Stimulated activated CD4-positive, alpha-beta T cell treated with anti-CD3 and anti-CD28 coated beads, Interleukin-4, amount 100 ng/mL, for 24 hours (primary cell): ENCODE measurements at regions not wholly inside any gene's neighbourhood (a gene's known extent, or its start where the extent isn't known, plus 50 kb on each side); places are given as distances from the start of the nearest gene placed in this dataset.
"Not testable (repeated sequence)": the region's sequence is repeated elsewhere in the genome, so short reads cannot be mapped to it uniquely, and the experiment has no call there.

Experiments used
- DNase-seq: peaks from one replicate; pipeline ENCODE4 v3.0.0-alpha.2; 2020

DNA sequence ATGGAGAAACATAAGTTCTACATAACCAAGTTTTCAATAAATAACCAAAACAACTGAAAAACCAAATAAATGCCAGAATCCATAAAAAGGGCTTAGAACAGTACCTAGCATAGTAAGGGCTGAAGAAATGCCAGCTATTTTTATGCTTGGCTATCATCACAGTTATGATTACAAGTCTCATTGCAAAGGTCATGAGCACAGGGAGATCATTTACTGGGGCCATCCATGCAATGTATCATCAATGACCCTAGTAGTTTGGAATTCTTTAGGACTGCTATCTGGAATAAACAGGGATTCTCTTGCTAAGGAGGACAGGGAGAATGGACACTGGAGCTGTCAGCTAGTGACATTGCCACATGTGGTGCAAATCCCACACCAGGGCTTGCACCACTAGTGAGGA, 92.5 kb upstream of the NAP1L1 start:
- no peak for DNase-seq

DNA sequence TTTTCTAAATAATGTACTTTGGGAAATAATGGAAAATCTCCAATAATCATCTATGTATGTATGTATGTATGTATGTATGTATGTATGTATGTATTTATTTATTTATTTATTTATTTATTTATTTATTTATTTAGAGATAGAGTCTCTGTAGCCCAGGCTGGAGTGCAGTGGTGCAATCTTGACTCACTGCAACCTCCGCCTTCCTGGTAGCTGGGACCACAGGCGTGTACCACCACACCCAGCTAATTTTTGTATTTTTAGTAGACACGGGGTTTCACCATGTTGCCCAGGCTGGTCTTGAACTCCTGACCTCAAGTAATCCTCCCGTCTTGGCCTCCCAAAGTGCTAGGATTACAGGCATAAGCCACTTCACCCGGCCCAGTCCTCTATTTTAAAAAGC, 91.5 kb upstream of the NAP1L1 start:
- DNase-seq: not testable (repeated sequence)

DNA sequence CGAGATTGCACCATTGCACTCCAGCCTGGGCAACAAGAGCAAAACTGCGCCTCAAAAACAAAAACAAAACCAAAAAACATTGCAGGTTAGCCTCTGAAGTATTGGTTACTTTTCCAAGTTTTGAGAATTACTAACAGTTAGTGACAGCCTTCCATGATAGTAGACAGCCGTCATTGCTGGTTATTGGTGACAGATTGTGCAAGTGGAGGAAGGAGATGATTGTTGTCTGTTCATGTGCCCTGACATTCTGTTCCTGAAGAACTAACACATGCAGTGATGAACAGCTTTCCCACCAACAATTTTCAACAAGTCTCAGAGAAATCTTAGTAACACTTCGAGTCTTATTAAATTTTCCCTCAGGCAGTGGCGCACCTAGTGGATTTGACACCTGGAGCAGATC, 89.3 kb upstream of the NAP1L1 start:
- DNase-seq: no peak

DNA sequence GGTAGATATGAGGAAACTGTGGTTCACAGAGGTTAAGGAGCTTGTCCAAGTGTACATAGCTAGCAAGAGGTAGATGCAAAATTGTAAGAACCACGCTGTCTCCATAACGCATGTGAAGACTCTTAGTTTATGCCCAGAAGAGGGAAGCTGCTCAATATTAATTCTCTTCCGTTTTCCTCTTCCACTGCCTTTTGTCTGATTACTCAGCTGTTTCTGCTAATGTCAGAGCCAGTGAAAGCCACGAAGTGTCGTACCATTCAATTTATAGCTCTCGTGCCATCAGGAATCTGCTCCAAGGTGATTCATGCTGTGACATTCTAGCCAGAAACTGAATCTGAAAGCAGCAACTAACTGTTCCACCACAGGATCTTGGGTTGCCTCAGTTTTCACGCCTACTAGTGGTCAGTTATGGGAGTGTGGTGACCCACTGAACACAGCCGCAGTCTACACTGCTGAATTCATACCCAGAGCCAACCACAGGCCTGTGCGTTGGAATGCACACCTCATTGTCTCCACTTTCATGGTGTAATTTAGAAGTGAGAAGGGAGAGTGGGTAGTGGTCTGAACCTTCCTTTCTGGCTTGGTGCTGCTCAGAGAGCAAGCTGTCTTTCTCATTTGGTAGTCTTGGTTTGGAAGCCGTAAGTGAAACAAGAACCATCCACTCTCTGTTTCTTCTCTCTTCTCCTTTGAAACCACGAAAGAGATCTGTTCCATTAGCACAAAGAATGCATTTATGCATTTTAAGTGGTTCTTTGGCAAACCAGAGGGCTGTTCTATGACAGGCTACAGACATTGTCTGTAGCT, 74.2 kb upstream of the NAP1L1 start:
- DNase-seq: peak; percentile 88

DNA sequence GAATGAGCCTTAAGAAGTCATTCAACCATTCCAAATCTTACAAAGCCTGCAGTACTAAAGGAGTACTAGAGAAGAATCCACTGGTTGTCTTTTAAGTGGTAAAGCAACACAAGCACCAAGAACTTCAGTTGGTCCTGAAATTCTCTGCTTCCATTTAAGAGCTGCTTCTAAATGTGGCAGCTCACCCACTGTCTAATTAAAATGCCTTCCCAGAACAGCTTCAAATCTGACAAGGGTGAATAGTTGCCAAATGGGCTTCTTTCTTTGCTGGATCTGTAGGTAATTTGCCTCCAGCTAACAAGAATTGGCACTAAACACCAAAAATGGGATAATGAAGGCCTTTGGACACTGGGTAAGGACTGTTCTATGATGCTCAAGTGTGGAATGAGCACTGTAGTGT, 72.2 kb upstream of the NAP1L1 start:
- no peak for DNase-seq

DNA sequence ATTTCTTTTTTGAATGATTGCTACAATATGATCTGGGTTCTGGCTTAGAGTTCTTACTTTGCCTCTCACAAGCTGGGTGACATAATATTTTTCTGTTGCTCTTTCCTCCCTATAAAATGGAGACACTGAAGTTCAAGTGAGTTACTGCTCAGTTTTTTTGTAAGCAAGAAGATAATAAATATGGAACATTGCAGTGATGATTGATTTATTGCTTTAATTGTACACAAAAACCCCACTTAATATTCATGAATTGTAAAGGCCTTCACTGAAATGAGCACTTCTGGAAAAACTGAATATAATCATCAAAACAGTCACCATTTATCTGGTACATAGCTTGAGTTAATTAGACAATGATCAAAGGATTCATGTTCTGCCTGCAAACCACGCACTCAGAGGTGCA, 71.8 kb upstream of the NAP1L1 start:
- DNase-seq: no peak

DNA sequence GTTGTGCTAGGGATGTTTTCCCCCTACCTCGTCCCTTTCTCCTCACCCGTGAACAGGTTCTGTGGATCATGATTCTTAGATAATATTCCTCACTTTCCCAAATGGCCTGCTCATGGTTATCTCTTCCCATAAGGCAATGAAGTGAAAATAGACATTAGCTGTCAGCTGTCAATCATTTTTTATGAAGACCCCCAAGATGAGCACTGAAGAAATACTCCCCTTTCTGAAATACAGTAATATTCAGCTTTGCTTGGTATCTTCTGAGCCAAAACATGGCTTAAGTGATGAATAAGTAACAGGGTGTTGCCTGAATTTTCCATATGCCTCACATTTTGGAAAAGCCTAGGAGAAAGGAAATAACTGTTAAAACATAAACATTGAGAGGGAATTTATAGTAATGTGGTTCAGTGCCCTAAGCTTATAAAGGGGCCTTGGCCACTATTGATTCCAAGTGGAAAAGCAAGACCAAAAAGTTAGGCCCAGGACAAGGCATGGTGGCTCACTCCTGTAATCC, 70.7 kb upstream of the NAP1L1 start:
- DNase-seq: no peak

DNA sequence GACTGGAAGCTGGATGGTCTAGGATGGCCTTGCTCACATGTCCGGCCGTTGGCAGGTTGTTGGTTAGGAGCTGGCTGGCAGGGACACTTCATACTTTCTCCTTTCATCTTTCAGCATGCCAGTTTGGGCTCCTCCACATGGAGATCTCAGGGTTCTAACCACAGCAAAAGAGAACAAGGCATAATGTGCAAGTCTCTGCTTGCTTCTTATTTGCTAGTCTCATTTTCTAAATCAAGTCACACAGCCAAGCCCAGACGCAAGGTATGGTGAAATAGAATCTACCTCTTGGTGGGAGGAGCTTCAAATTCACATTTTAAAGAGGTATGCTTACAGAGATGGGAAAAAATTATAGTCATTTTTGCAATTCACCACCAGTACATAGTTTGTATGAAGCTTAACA, 69.1 kb upstream of the NAP1L1 start:
- no peak for DNase-seq

DNA sequence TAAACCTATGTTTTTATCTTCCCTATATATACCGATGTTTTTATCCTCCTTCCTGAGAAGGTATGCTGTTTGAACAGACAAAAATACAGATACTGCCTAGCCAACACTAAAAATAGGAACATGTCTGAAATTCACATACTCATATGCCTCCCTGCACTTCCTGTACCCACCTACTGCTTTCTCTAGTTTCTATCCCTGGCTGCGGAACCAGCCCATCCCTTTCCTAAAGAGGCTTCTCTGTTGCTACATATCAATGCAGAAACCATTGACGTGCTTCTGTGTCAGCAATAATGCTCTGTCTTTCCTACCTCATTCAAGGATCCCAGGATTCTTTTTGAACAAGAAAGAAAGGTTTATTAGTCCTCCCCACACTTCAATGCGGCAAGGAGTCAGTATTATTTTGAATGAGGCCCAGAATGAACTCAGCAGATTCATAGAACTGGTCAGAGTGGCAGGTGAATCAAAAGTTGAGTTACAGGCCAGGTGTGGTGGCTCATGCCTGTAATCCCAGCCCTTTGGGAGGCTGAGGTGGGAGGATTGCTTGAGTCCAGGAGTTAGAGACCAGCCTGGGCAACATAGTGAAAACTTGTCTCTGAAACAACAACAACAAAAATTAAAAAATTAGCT, 67.8 kb upstream of the NAP1L1 start:
- no peak for DNase-seq

DNA sequence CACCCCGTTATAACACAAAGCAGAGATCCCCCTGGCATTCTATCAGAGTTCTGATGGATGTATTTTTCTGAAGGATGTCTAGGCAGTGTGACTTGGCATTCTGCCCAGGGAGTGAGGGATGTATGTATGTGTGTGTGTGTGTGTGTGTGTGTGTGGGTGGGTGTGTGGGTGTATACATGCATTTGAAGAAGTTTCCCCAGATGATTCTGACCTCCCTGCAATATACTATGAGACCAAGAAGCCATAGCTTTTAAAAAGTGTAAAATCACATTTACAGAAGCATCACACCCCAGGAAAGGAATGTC, 59.7 kb upstream of the NAP1L1 start:
- DNase-seq: peak; percentile 35

DNA sequence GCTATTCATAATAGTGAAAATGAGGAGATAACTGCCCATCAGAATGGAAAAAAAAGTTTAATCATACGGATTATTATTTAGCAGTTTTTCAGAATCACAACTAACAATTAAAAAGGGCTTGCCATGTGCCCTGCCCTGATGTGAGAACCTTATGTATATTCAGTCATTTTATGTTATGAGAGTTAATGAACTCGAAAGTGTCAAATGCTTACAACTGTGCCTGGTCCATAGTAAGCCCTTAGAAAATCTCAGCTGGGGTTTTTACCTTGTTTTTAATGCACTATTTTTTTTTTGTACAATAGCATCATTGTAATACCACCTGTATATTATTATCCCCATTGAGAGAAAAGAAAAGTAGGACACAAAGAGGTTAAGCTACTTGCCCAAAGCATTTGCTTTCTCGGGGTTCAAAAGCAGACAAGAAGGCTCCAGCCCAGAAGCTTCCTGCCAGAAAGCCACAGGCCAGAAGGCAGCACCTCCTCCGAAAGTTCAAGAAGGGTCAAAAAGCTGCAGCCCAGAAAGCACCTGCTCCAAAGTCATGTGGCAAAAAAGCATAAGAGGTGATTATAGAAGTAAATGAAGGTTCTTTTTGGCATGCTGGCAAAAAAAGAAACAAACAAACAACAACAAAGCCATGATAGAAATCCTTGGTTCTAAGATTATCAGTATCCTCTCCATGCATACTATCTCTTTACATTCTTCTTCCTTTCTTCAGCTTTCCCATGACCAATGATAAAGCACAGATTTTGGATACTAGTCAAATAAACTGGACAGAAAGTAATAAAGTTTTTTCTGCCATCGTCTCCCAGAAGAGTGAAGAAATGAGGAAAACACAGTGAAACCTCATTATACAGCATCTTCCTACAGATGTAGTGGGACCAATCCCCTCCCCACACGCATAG, 59.1 kb upstream of the NAP1L1 start:
- DNase-seq: no peak

DNA sequence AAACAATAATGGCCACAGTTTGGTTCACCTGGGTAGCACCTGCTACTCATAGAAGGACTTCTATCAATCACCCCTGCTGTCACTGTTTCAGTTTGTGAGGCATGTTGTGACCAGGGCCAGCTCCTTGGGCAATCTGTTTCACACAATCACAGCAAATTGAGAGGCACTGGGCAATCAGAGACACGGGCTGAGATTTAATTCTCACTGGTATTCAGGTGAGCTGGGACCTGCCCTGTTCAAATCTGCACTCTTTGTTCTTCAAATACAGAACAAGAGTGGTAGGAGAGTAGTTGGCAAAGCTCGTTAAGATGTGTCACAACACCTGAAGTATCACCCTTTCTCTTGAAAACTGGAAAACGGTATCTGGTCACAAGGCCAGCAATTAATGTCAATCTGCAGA, 57.8 kb upstream of the NAP1L1 start:
- no peak for DNase-seq

DNA sequence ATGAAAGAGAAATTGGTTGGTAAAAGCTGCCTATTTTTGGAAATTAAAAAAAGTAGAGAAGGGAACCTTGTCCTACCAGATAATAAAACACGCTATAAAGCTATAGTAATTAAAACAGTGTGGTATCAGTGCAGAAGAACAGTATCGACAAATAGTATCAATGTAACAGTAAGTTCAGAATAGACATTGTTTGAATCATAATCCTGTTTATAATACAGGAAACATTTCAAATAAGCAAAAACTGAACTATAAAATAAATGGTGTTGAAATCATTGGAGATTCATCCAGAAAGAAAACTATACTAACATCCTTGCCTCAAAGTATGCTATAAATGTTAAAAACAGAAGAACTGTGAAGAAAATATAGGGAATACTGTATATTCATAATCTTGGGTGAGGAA, 54.2 kb upstream of the NAP1L1 start:
- DNase-seq: no peak

DNA sequence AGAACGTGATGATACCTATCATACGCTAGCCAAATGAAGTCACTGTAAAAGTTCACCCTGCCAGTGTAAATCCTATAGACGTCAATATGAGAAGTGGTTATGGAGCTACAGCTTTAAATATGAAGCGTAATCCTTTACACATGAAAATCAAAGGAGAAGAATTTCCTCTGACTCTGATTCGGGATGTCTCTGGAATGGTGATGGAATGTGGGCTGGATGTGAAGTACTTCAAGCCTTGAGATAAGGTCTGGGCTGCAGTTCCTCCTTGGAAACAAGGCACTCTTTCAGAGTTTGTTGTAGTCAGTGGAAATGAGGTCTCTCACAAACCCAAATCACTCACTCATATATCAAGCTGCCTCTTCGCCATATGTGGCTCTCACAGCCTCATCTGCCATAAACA, 53.1 kb upstream of the NAP1L1 start:
- no peak for DNase-seq

DNA sequence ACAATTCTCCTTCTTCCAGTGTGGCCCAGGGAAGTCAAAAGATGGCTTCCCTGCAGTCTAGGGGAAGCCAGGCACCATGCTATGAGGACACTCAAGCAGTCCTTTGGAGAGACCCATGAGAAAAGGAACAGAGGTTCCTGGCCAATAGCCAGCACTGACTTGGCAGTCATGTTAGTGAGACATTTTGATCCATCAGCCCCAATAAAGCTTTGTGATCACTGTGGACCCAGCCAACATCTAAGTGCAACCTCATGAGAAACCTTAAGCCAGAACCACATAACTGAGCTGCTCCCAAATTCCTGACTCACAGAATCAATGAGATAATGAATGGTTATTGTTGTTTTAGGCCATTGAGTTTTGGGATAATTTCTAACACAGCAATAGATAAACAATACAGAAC, 51.0 kb upstream of the NAP1L1 start:
- no peak for DNase-seq
